ENCODE measurements at regions not wholly inside any gene's neighbourhood (a gene's known extent, or its start where the extent isn't known, plus 50 kb on each side); places are given as distances from the start of the nearest gene placed in this dataset.

GRCh38 chr10:121308020-121308419, 290.2 kb downstream of the FGFR2 start:
- Histone ChIP-seq H3K4me1 (replicated peaks in 1 of 2) (no peaks in the 10 kb centered on the region), H3K27ac (no peak overlapping the region), H3K9me3 (replicated peaks in 1 of 3) (no peaks in the 10 kb centered on the region), H3K27me3 (no peaks in the 10 kb centered on the region), H3K36me3 (replicated peaks in 1 of 2) (no peaks in the 10 kb centered on the region), H3K4me3 (no peak overlapping the region)
- no peak for DNase-seq
- TF ChIP-seq CTCF (IDR thresholded peaks at IDR 0.05) (no peak), POLR2A (IDR thresholded peaks at IDR 0.05) (no peak)
- intact Hi-C loops (cut with DNase I): no loop called here
- WGBS, 4 donors: 81 to 91% (median 89%) methylated on average over 1 of the region's 1 CpG

- H3K36me3 ChIP-seq (replicated peaks in 1 of 2): no peaks in the 10 kb centered on the region
- H3K27me3 ChIP-seq: no peaks in the 10 kb centered on the region
- no peaks in the 10 kb centered on the region for H3K9me3 ChIP-seq (replicated peaks in 1 of 3)
- no peak overlapping the region for H3K4me3 ChIP-seq
- DNase-seq: no peak
- intact Hi-C loops (cut with DNase I): no loop called here
- TF ChIP-seq POLR2A (IDR thresholded peaks at IDR 0.05) (no peak), CTCF (IDR thresholded peaks at IDR 0.05) (no peak)
- no peaks in the 10 kb centered on the region for H3K4me1 ChIP-seq (replicated peaks in 1 of 2)
- 79 to 95% (median 89%) methylated on average over 3 of the region's 3 CpGs for WGBS, 4 donors
- no peak overlapping the region for H3K27ac ChIP-seq
Measured at GRCh38 chr10:121309164-121309563, 289.1 kb downstream of the FGFR2 start.

- Histone ChIP-seq H3K4me1 (replicated peaks in 1 of 2) (no peaks in the 10 kb centered on the region), H3K27ac (no peak overlapping the region), H3K4me3 (no peak overlapping the region), H3K27me3 (no peaks in the 10 kb centered on the region), H3K9me3 (replicated peaks in 1 of 3) (no peaks in the 10 kb centered on the region), H3K36me3 (replicated peaks in 1 of 2) (no peaks in the 10 kb centered on the region)
- no peak for DNase-seq
- 57 to 67% (median 62%) methylated on average over 9 of the region's 9 CpGs for WGBS, 4 donors
- intact Hi-C loops (cut with DNase I): no loop called here
- TF ChIP-seq POLR2A (IDR thresholded peaks at IDR 0.05) (no peak), CTCF (IDR thresholded peaks at IDR 0.05) (no peak)
Measured at GRCh38 chr10:121310151-121310711, 288.0 kb downstream of the FGFR2 start.

GRCh38 chr10:121311812-121312443, 286.3 kb downstream of the FGFR2 start:
- Histone ChIP-seq H3K9me3 (replicated peaks in 1 of 3) (no peaks in the 10 kb centered on the region), H3K4me3 (no peak overlapping the region), H3K36me3 (replicated peaks in 1 of 2) (no peaks in the 10 kb centered on the region), H3K27me3 (no peaks in the 10 kb centered on the region), H3K4me1 (replicated peaks in 1 of 2) (no peaks in the 10 kb centered on the region), H3K27ac (no peak overlapping the region)
- 68 to 74% (median 70%) methylated on average over 7 of the region's 7 CpGs for WGBS, 4 donors
- intact Hi-C loops (cut with DNase I): no loop called here
- TF ChIP-seq POLR2A (IDR thresholded peaks at IDR 0.05): no peak
- no peak for DNase-seq

- intact Hi-C loops (cut with DNase I): no loop called here
Measured at GRCh38 chr10:121312587-121312986, 285.7 kb downstream of the FGFR2 start.

More at GRCh38 chr10:121312587-121312986, 285.7 kb downstream of the FGFR2 start:
- WGBS, 4 donors: 52 to 56% (median 53%) methylated on average over 5 of the region's 5 CpGs
- no peak for DNase-seq
- no peaks in the 10 kb centered on the region for H3K36me3 ChIP-seq (replicated peaks in 1 of 2)
- no peak overlapping the region for H3K4me3 ChIP-seq
- H3K9me3 ChIP-seq (replicated peaks in 1 of 3): no peaks in the 10 kb centered on the region
- TF ChIP-seq POLR2A (IDR thresholded peaks at IDR 0.05) (no peak), CTCF (IDR thresholded peaks at IDR 0.05) (no peak)
- no peak overlapping the region for H3K27ac ChIP-seq
- H3K27me3 ChIP-seq: no peaks in the 10 kb centered on the region
- H3K4me1 ChIP-seq (replicated peaks in 1 of 2): no peaks in the 10 kb centered on the region
